ENCODE measurements at regions not wholly inside any gene's neighbourhood (a gene's known extent, or its start where the extent isn't known, plus 50 kb on each side); places are given as distances from the start of the nearest gene placed in this dataset.

DNA sequence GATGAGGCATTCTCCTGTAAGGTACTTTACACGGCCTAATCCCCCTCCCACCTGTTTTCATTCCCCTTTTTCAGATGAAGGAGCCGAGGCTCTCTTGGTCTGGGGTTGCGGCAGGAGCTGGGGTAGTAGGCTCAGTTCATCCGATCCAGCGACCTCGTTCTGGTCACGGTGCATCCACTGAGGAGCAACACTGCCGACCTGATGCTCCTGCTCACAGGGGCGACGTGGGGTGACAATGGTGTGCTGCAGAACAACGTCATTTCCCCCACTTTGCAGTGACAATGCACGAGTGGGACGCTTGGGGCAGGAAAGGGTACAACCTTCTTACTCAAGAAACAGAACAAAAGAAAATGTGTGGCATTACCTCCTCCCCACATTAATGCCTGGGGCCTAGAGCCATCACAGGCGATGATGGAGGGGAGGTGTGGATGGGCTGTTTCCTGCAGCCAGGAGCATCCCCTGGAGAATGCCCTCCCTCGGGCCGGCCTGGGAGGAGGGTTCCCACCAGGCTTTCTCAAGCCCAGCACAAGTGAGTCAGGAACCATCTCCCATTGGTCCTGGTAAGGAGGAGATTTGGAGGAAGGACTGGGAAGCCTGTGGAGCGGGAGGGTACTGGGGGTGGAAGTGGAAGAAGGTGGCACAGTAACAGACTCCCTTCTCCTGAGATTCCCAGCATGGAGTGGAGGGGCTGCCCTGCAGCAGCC lies 125.6 kb downstream of the SPATA19 start:
- DNase-seq: no peak

DNA sequence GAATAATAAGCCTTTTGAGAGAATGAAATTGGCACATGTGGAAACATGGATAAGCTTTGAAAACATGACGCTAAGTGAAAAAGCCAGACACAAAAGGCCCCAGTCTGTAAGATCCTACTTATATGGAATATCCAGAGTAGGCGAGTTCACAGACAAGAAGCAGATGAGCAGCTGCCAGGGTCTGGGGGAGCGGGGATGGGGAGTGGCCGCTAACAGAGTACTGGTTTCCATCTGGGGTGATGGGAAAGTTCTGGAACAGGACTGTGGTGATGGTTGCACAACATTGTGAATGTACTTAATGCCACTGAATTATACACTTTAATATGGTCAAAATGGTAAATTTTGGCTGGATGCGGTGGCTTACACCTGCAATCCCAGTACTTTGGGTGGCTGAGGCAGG lies 126.5 kb downstream of the SPATA19 start:
- no peak for DNase-seq

DNA sequence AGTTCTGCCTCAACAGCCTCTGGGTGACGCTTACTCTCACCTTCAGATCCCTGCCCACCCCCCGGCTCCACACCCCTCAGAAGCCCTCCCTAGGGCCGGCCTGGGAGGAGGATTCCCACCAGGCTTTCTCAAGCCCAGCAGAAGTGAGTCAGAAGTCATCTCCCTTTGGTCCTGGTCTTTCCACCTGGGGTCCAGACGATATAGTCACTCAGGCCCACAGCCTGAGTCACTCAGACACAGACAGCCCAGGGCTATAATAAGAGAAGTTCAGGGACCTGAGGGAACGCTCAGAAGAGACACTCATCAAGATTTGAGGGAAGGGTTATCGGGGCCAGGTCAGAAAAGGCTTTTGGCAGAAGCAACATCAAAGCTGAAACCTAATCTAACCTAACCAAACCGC lies 127.1 kb downstream of the SPATA19 start:
- no peak for DNase-seq

DNA sequence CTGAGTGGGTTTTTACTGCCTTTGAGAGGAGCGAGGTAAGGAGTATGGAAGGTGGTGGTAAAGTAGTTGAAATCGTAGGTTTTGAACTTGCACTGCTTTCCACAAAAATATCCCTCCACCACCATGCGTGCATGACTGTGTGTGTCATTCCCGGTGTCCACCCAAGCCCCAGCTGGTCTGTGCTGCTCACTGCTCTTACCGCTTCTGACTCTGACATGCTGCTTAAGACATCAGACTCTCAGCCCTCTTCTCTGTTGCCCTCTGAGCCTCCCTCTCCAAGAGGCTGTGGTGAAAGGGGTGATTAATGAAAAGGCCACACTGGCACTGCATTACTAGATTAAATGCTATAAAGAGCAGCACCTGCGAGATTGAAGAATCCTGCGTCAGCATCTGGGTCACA lies 128.7 kb downstream of the SPATA19 start:
- DNase-seq: no peak

DNA sequence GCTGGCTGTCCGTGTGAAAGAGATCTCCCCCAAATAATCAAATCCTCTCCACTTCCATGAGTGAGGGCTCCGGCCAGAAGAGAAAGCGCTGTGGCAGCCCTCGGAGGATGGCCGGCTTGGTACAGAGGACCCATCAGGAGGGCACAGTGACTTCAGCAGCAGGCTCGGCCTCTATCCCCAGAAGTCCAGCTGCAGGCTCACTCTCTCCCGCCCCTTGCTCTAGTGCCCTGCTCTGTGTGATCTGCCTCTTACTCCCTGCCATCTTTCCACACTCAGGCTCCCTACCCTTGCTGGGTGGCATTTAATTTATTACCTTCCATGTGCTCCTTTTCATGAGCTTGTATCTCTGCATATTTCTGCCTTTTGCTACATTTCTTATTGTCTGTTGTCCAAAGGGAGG lies 129.7 kb downstream of the SPATA19 start:
- DNase-seq: no peak

DNA sequence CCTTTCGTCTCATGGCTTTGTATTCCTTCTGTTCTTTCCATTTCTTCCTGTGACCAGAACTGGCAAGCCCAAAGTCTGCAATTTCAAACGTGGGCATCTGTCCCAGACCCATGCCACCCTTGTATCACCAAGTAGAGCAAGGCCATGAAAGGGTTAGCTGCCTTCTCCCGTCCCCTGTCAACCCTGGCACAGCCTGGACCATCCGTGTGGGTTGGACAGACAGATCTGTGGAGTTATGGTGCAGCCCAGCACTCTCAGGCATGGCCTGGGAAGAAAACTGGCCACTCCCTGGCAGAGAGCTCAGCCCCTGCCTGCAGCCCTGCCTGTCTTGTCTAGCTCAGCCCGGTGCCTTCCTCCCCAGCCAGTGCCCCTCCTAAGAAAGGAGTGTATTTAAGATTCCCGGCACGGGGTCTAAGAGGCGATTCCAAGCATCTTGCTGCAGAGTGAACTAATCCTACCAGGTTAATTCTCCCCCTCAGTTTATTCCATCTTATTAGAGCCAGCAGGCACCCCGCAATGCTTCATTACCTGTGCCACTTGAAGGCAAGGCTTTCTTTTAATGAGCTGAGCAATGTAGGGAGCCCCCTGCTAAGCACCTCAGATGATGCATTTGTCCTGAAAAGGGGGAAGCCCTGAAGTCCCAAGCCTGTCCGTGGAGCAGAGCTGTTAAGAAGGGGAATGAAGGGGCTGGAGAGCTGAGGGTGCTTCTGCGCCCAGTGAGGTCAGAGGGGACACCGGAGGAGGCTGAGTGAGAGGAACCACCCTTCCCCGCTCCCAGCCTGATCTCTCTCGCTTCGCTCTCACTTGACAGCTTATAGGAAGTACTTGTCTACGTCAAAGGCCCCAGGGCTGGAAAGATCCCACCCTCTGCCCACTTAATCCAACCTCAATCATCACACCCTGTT lies 130.6 kb downstream of the SPATA19 start:
- DNase-seq: no peak

DNA sequence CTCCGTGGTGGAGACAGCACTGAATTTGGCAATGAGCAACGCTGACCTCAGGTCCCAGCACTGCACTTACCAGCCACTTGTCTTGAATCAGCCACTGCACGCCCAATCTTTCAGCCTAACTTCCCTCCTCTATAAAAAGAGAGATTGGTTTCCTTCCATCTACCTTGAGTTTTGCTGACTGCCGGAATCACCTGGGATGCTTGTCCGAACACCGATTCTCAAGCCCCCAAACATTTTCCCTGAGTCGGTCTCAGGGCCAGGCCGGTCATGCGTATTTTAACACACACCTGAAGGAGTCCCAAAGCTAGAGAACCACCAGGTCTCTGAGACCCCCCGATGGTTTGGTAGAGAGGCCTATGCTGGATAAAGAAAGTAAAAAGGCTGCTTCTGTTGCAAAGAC lies 131.5 kb downstream of the SPATA19 start:
- no peak for DNase-seq

DNA sequence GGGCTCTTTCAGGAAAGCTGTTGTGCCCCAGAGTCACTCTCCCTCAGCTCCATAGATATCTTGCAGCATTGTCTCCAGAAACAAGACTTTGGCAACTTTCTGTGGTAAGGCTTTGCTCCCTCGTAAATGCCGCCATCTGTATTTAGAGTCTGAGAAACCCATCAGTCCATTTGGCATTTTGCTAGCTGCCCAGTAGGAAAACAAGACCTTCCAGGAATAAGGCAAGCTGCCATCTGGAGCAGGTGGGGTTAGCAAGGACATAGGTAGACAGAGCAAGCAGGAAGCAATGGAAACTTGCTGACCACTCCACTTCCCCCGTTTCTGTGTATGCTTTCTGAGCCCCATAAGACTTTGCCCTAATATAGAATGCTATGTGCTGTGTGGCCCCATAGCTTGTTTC lies 131.9 kb downstream of the SPATA19 start:
- no peak for DNase-seq

DNA sequence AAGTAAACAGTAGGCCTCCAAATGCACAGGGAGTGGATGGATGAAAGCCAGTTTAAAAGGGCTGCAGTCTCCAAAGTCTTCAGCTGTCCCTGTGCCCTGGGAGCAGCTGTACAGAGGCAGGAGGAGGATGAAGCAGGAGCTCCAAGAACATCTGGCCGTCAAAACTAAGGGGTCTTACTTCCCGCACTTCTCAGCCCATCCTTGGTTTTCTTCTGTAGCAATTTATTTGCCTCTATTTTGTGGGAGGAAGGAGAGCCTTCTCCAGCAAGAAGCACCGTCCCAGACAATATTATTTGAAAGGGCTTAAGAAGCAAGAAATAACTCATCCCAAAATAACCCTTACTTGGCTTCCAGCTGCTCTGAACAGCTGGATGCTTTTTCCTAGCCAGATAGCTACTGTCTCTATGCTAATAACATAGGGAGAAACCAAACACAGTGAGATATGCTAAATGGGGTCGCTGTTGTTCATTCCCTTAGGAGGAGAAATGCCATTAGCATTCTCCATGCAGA lies 133.2 kb downstream of the SPATA19 start:
- no peak for DNase-seq

DNA sequence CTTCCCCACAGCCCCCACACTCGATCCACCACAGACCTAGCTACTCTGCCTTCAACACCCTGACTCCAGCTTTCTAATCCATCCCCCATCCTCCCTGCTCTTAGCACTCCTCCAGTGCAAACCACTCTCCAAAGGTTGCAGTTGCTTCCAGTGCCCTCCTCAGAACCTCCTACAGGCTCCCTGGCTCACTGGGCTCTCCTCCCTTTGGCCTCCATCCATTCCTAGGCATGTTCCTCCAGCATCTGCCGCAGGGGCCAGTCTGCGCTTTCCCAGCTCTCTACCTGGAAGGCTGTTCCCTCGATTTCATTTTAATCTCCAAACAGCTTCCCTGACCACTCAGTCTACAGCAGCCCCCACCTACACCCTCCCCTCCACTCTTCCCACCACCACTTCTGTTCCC lies 133.8 kb downstream of the SPATA19 start:
- DNase-seq: no peak

DNA sequence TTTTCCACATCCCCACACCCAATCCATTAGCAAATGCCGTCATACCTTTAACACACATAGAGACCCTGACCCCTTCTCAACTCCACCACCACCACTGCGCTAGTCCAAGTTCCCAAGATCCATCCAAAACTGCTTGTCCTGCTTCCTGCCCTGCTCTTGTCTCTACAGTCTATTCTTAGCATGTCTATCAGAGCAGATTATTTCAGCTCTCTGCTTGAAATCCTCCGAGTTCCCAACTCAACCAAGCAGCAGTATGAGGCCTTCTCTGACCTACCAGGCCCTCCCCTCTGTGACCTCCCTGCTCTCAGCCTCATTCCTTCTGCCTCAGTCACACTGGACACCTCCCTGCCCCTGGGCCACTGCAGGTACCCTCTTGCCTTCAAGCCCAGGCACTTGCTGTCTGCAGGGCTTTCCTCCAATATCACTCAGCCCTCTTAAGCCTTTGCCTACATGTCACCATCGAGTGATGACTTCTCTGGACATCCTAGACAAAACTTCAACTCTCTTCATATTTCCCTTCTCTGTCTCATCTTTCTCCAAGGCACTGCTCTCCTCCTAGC lies 134.6 kb downstream of the SPATA19 start:
- no peak for DNase-seq

DNA sequence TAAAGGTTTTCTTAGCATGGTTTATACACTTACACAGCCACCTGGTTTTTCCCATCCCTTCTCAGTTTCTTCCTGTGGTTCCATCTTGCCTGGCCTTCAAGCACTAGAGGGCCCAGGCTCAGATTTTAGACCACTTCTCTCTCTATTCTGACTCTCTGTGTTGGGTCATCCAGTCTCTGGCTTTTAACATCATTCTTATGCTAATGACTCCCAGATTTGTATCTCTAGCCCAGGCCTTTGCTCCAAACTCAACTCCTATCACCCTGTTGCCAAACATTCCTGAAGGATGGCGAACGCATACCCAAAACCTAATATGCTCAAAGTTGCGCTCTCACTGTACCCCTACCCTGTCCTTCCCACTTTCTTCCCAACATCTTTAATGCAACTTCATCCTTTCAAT lies 135.1 kb downstream of the SPATA19 start:
- DNase-seq: no peak

DNA sequence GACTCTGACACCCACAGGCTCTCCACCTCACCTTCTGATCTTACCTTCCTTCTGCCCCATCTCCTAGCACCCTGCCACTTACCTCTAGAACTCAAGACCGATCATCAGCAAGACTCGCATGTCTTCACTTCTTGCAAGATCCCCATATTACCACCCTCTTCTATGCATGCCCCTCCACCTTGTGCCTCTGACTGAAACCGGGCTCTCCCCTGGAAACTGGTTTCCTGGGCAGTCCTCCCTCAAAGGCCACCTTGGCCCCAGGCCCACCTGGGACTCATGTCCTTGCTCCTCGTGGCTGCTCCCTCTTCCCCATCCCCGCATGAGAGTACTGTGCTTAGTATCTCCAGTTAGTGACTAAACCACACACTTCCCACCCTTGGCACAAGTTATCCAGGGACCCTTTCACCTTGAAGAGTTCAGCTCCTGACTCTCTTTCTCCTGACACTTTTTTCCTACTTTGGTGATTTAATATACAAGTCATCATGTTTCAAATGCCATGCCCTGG lies 136.7 kb downstream of the SPATA19 start:
- DNase-seq: no peak

DNA sequence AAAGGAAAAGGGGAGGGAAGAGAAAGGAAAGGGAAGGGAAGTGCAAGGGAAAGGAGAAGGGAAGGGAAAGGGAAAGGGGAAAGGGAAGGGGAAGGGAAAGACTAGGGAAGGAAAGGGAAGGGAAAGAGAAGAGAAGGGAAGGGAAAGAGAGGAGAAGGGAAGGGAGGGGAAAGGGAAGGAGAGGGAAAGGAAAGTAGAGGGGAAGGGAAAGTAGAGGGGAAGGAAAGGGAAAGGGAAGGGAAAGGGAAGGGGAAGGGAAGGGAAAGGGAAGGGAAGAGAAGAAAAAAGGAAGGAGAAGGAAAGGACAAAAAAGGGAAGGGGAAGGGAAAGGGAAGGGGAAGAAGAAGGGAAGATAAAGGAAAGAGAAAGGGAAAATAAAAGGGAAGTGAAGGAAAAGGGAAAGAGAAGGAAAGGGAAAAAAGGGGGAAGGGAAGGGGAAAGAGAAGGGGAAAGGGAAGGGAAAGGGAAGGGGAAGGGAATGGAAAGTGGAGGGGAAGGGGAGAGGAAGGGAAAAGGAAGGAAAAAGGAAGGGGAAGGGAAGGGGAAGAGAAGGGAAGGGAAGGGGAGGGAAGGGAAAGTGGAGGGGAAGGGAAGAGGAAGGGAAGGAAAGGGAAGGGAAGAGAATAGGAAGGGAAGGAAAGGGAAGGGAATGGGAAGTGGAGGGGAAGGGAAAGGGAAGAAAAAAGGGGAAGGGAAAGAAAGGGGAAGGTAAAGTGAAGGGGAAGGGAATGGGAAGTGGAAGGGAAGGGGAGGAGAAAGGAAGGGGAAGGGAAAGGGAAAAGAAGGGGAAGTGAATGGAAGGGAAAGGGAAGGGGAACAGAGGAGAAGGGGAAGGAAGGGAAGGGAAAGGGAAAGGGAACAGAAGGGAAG lies 138.2 kb downstream of the SPATA19 start:
- no peak for DNase-seq

DNA sequence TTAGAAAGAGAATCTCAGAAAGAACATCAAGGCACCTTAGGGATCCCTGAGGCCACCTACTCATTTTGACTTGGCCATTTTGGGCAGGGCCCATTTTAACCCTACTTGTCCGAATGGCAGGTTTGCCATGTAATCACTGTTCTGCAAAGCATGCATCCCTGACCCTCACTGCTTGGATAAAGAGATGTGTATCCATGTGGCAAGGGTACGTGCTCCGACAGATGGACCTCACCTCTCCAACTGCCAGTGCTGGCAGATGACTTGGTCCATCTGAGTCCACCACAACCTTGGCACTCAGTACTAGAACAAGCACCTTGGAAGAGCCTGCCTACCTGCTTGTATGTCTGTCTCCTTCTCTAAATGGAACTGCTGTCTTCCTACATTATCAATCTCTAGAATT lies 139.4 kb downstream of the SPATA19 start:
- no peak for DNase-seq

DNA sequence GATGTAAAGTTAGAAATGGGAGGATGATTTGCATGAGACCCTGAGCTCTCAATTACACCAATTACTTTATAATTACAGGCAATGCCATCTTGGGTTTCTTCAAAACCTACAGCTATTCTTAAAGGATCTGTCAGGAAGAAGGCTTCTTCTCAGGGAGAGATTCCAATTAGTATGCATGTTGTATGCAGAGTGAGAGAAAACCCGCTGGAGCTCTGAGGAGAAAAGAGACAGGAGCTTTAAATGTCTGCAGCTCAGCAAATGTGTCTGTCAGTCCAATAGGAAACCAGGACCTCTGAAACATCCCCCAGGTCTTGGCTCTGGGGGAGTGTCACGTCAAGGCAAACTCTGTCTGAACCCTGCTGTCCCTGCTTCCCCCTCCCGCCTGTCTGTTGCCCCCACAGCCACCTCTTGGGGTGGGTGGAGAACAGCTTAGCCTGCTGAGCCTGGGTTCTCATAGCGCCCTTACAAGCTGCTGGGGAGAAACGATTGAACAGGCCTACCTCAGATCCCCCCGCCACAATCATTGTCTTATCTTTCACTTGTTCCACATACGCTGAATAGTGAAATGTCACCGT lies 140.2 kb downstream of the SPATA19 start:
- no peak for DNase-seq

DNA sequence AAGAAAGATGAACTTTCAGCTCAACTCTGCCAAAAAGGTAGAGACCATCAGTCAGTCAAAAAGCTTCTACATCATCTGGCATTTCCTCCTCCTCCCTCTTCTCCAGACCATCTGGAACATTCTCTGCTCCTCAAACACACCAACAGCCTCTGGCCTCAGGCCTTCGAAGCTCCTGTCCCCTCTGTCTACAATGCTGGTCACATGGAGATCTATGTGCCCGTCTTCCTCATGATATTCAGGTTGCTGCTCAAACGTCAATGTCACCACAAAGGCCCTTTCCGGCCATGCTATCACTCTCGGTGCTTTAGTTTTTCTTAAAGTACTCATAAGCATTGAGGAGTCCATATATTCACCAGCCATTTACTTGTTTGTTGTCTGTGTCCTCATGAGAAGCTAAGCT lies 146.2 kb downstream of the SPATA19 start:
- no peak for DNase-seq

DNA sequence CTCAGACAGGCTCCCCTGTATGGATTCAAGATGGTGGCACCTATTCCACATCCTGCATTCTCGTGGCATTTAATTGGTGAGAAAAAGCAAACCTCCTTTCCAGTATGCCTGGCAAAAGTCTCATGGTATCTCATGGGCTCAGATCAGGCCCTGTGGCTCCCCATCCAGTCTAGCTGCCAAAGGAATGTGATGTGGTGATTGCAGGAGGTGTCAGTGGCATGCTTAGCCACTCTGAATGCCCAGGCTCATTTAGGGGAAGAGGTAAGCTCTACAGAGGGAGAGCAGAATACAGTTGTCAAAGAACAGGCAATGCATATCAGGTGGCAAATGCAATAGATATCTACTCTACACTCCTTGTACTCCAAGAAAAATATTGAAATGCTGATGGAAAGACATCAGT lies 146.7 kb downstream of the SPATA19 start:
- no peak for DNase-seq

DNA sequence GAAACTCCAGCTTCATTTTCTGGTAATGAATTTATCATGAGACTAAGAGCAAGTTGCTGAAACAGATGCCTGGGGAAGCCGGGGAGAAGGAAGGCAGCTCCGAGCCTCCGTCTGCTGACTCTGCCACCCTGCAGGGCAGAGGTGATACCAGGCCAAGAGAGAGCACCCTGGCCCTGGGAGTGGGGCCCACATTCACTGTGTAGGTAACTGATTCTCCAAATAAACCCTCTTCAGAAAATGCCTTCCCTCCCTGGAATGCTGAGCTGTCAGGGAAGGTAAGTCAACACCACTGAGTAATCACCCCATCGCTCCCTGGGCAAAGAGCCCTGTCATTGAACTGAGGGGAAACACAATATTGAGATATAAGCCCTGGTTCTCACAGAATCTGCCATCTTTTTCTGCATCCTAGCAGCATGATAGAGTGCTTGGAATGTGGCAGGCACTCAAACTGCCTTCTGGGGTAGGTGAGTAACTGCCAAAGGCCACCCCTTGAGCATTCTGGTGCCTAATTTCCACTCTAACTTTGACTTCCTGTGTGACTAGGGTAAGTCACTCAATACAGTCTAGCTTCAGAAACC lies 147.6 kb downstream of the SPATA19 start:
- DNase-seq: no peak

DNA sequence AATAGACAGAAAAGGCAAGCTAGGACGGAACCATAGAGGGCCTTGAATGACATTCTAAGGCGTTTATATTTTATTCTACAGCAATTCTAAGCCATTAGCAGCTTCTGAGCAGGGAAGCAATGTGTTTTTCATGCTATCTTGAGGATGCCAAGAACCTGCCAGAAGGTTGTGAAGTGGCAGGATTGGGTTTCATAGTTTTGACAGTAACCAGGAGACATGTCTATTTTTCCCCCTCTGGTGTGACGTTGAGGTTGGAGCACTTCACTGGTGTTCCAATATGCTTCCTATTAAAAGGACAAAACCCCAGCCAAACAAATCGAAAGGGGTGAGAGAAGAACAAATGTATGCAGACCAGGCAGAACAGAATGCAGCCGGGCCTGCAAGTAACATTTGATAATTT lies 148.2 kb downstream of the SPATA19 start:
- DNase-seq: no peak

DNA sequence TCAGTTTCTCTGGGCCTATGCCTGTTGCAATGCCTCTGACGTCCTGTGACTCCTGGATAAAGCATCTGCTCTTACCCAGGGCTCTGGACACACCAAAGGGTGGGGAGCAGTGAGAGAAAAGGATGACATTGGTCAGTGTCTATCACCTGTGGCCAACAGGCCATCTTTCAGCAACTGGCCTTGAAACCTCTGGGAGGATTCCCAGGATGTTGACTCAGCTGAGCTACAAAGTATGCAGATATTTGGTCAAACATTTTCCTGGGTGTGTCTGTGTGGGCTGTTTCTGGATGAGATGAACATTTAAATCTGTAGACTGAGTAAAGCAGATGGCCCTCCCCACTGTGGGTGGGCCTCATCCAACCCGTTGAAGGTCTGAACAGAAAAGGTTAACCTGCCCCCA lies 149.9 kb downstream of the SPATA19 start:
- DNase-seq: no peak

DNA sequence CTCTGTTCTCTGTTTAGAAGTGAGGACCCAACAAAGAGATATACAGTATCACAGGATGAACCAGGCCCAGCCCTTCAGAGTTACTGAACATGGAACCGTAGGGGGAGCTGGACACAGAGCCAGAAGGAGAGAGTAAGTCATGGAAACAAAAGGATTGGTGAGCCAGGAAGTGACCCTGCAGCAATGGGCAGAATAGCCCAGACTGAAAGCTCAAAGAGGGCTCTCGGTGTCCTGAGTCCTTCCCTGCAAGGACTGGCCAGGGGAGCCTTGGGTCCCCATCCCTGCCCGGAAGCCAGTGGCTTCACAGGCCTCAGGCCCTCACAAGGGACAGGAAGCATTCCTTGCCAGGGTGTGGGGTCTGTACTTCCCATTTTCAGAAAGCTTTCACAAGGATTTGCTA lies 150.6 kb downstream of the SPATA19 start:
- no peak for DNase-seq

Data from fibroblast of skin of right quadriceps (primary cell).